GM21526 (cell line): ENCODE measurements at regions not wholly inside any gene's neighbourhood (a gene's known extent, or its start where the extent isn't known, plus 50 kb on each side); places are given as distances from the start of the nearest gene placed in this dataset.
"Not testable (repeated sequence)": the region's sequence is repeated elsewhere in the genome, so short reads cannot be mapped to it uniquely, and the experiment has no call there.

Experiments
- ATAC-seq: cut with Tn5 transposase; IDR thresholded peaks from one replicate; pipeline ENCODE4 v1.9.1; 2021; ENCODE audit warnings: moderate library complexity; ENCODE audit not compliant: unreplicated experiment, low FRiP score

DNA sequence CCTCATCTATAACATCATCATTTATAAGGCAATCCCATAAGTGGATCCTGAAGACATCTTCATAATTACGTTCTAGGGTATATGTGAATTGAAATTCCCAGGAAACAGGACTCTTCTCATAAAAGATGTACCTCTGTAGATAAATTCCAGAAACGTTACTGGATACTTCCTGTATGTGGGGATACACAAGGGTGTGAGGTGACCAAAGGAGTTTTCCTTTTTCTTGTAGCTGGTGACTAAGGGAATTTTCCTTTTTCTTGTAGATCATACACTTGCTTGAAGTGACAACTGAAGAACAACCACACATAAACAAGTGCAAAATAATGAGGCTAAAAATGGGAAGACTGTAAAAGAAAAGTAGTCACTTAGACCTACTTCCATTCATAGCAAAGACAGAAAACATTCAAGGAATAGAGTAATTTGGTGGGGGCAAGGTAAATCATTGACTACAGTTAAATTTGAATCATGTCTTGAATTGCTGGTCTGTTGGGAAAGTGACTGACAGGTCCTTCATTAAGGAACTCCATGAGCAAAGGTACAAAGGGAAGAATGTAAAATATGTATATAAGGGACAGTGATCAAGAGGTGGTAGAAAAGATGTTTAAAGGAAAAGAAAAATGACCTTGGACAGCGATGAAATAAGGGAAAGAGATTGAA is 53.2 kb upstream of the UBE2E3 start:
- no peak for ATAC-seq

DNA sequence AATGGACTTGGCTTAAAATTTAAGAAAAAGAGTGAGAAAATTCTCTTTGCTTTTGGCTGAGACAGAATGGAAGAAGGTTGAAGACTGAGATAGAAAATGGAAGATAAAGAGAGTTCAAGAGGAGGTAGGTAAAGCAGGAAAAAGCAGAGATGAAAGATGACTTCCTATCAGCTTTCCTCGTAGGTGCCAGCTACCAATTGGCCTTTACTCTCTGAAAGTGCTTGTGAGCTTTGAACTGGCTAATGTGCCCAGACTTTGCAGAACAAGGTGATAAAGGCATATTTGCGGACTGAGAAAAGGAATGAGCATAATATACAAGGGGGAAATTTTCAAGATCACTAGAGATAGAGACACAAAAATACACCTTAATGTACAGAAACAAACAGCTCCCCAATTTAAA is 54.7 kb upstream of the UBE2E3 start:
- ATAC-seq, result no peak

DNA sequence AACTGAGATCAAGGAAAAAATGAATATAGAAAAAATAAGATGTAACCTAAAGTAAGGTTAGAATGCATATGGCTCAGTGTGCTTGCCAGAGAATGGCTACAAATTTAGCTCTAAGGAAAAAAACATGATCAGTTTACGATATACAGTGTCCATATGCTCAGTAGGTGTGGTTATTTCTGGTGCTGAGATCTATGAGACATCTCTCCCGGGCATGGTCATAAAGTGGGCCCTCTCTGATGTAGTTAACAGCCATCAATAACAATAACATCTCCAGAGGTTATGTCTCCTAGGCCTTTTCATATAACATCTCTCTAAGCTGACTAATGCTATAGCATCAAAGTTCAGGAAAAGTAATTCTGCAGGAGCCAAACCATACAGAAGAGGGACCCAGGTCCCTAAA is 56.3 kb upstream of the UBE2E3 start:
- ATAC-seq, result no peak

DNA sequence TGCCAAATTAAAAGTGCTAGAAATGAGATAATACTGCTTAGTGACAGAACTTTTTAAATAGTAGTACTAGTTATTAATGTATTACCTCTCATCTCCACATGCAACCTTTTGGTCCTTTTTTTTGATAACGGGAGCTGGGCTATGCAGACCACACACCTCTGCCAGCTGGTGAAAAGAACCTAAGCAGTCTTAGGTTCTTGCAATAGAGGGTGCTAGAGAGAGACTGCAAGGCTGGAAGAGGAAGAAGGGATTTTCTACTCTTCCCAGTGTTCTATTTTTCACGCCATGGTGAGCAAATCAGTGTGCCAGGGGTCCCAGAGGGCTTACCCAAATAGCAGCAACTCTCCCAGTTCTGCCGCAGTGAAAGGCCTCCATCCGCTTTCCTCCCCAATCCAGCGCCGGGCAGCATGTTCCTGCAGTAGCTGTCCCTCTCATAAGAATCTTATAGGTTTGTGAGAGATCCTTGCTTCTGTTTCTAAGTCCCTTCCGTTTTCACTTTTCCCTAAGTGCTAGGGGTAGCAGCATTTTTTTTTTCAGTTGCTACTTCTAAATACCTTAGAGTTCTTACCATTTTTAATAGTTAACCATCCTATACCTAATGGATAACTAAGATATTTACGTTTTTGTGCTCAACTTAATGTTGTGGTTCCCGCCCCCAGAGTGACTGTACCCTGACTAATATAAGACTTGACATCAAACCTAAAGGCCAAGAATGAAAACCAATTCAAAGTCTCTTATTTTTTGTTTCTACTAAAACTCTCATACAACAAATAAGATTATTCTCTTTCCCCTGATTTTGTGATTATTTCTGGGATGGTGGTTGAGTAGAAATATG is 69.4 kb upstream of the UBE2E3 start:
- ATAC-seq, result no peak

DNA sequence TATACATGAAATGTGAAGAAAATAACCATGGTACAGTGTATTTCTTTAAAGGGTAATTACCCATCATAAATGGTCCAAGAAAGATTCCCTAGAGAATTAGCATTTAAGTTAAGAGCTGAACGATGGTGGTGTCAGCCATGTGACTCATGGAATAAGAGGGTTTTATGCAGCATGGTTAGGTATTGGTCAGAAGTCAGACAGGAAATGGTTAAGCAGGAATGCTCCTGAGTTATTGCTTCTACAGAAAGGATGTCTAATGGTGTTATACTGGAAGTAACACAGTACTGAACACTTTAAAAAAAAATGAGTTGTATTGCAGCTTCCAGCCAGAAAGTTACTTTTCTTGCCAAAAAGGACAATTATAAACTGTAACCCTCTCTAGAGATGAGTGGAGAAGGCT is 72.7 kb upstream of the UBE2E3 start:
- ATAC-seq, result no peak

DNA sequence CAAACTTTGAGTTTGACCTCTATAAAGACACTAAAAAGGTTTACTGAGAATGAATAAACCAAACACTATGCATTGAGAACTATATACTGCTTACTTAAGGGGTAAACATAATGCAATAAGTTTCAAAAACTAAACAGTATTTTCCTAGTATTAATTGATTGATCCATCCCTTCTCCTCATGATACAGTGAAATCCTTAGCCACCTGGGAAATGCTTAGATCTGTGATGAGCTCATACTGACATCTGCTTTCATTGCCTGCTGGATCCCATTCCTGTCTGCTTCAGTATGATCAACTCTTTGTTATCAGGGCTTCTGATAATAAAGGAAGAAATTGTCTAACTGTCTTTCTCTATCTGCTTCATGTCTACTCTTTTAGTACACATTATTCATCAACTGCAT is 74.9 kb upstream of the UBE2E3 start:
- no peak for ATAC-seq

DNA sequence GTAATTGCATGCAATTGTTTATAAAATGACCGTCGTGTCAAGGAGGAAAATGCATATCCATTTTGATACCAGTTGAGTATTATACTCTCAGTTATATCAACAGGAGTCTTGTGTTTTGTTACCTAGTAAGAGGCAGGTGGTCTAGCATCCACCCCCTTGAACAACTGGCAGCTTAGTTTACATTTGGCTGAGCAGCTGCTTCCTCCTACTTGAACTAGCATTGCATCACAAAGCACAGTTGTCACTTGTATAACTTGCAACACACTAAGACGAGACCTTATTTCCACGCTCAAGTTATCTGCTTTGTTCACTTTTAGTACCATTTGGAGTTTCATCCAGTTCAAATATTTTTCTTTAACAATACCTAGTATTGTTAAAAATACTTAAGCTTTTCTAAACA is 75.4 kb upstream of the UBE2E3 start:
- no peak for ATAC-seq

DNA sequence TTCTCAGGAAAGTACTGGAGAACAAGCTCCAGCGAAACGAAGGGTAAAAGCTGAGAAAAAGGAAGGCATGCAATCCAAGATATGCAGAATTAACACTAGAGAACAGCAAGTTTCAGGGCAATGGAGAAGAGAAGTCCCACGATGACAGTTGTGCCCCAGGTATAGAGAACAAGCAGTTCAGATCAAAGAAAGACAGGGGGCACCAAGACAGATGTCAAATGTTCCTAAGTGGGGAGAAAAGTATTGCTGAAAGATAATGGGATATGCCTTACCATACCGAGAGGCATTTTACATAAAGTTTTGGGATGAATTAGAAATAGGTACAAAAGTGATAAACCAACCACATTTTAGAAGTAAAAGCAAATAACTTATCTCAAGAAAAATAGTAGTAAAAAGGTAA is 79.1 kb upstream of the UBE2E3 start:
- ATAC-seq, result no peak

DNA sequence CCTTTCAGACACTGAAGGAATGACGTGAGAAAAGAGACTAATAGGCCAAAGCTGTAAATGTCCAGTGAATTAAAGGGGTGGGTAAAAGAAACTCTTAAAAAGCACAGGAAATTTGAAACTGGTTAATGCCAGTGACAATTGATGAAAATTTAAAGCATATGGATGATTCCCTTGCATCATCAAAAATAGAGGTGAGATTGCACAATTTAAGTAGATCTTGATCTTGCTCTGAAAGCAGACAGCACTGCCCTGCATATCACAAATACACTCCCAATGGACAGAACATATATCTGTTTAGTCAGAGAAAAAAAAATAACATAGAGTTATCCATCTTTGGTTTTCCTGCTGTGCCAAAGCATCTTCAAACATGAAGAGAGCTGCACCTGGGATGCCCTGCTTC is 86.7 kb upstream of the UBE2E3 start:
- no peak for ATAC-seq

DNA sequence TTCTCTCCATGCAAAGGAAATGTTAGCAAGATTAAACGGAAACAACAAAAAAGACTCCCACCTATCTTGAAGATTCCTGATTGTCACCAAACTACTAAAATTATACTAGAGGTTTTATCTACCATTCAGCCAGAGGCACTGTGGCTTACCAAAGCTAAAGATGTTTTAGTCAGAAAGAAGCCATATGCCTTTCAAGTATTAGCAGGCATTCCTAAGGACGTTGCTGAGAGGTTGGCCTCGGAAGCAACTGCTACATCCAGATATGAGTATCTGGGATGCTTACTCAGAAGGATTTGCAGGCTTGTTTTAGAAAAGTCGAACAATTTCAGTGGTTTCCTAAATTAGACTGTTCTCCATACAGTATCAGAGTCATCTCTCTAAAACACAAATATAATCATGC is 88.3 kb upstream of the UBE2E3 start:
- no peak for ATAC-seq

DNA sequence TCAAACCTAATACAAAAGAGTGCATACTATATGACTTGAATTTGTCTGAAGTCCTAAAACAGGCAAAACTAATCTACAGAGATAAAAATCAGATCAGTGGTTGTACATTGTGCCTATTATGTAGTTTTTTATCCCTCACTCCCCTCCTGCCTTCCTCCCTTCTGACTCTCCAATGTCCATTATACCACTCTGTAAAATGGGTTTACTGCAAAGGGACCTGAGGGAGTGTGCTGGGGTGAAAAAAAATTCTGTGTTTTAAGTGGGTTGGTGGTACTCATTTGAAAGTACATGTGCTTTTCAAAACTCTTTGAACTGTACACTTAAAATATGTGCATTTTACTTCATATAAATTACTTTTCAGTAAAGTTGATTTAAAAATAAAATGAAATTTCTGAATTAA is 89.0 kb upstream of the UBE2E3 start:
- ATAC-seq, result no peak

DNA sequence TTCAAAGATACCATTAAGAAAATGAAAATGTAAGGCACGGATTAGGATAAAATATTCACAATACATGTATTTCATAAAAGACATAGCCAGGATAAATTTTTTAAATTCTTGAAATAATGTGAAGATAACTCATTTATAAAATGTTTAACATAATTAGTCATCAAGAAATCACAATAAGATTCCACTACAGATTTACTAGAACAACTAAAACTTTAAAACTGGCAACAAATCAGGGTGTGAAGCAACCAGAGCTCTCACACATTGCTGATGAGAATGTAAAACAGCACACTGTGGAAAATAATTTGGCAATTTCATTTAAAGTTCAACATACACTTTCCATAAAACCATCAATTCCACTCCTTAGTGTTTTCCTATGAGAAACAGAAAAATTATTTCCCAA is 89.6 kb upstream of the UBE2E3 start:
- no peak for ATAC-seq

DNA sequence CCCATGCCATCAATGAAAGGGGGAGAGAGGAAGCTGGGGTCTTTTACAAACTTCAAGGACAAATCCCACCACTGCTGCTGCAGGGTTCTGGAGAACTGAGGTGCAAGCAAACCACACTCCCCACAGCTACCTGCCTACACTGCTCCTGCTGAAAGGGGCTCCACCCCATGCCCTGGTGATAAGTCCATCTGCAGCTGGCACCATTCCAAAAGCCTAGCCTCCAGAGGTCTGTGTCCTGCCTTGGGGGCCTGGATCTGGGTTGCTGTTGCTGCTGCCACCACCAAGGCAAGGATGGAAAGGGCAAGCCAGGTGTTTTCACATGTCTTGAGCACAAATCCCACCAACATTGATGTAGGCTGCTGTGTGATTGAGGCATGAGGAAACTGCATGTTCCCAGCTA is 97.4 kb upstream of the UBE2E3 start:
- no peak for ATAC-seq

DNA sequence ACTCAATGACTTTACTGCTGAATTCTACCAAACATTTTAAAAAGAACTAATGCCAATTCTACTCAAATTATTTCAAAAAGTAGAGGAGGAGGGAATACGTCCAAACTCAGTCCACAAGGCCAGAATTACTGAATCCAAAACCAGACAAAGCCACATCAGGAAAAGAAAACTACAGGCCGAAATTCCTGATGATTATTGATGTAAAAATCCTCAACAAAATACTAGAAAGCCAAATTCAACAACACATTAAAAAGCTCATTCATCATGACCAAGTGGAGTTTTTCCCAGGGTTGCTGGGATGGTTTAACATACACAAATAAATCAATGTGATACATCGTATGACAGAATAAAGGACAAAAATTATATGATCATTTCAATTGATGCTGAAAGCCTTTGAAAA is 103.9 kb upstream of the UBE2E3 start:
- no peak for ATAC-seq

DNA sequence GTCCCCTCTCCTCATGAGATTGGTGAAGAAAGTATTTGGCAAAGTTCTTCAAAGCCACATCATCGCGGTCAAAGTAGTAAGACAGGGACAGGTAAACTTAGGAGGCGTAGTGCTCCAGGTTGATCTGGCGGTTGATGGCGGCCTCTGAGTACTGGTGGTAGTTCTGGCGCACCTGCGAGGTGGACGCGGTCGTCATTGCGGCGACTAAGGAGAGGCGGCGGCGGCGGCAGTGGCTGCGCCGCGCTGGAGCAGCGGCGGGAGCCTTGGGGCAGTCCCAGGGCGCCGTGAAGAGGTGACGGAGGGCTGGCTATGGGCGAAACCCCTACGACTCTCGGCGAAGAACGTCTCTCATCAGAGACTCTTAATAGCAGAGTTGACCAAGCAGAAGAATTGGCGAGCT is 107.2 kb upstream of the UBE2E3 start:
- no peak for ATAC-seq

DNA sequence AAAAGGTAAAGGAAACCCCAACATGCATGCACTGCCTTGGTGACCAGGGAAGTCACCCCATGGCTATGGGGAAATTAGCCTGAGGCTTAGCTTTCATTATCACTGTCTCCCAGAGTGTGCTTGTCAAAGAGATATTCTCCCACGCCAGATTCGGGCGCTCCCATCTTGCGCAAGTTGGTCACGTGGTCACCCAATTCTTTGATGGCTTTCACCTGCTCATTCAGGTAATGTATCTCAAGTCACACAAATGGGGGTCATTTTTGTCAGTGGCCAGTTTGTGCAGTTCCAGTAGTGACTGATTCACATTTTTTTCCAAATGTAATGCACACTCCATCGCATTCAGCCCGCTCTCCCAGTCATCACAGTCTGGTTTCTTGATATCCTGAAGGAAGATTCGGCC is 107.6 kb upstream of the UBE2E3 start:
- not testable (repeated sequence) for ATAC-seq

DNA sequence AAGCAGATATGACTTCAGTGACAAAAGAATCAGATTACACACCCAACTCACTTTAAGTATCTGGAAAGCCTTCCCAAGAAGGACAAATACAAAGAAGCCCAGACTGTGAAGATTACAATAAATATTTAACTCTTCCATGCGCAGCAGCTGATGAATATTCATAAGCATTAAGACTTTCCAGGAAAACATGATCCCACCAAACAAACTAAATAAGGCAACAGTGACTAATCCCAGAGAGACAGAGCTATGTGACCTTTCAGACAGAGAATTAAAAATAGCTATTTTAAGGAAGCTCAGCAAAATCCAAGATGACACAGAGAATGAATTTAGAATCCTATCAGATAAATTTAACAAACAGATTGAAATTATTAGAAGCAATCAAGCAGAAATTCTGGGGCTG is 108.2 kb upstream of the UBE2E3 start:
- no peak for ATAC-seq

DNA sequence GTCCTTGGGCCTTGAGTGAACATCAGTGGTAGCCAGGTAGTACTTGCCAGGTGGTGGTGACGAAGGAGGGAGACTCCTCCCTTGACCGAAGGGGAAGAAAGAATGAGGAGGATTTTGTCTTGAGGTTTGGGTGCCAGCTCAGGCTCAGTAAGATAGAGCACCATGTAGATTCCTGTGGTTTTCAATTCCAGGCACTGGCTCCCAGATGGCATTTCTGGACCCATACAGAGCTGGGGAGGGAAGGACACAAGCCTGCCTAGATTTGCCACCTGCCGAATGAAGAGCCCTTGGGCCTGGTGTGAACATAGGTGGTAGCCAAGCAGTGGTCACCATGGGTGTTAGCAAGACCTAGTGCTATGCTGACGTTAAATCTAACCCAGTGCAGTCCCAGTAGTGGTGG is 108.8 kb upstream of the UBE2E3 start:
- no peak for ATAC-seq

DNA sequence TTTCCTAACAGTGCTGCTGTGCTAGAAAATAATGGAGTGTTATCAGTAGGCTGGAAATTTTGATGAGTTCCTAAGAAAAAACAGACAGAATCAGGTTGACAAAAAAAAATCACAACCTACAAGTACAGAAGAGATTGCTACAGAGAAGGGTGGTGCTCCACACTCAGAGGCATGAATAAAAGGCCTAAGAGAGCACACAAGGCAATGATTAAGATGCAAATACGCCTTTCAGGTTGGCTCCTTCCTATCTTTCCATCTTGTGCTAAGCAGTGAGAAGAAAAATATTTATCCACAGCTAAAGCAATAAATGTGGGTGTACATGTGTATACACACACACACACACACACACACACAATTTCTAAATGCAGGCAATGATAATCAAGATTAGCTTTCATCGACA is 130.6 kb upstream of the UBE2E3 start:
- ATAC-seq, result no peak

DNA sequence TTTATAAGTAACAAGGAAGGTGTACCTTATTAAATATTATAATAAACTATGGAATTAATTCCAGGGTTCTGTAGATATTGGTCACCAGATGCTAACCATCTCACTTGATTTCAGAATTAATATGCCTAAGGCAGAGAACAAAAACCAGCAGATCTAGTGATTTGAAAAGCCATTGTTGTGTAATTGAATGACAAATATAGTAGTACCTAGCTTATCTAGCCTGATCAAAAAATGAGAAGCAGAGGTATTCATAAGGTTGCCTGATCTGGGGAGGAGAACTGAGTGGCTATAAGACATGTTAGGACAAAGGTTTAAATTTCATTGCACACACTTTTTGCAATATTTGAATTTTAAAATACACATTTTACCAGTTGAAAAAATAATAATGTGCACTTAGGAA is 132.0 kb upstream of the UBE2E3 start:
- no peak for ATAC-seq

DNA sequence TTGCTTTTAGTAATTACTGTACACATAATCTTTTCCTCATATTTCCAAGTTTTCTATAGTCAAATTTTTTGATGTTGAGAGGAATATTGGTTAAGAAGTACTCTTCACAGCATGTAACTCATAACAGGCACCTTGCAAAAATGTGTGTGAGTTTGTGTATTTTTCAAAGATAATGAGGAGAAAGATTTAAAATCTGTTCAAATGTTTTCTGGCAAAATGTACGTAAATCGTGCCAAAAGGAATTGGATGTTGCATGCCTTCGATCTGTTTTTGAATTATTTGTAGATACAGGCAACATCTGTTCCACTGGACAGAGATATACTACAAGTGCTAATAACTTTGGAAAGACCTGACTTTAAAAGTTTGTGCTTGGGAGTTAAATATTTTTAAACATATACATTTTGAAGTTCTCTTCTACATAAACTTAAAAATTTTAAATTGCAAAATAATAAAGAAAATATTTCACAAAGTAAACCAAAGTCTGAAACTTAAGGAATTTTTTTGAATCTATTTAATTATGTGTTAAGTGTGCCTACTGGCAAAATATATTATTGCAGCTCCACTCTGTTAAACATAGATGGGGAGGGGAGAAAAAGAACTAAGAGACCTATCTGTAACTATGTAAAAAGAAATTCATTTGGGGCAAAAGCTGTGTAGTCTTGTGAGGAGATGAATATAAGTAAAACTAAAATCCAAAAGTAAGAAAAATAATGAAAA is 133.5 kb upstream of the UBE2E3 start:
- no peak for ATAC-seq

DNA sequence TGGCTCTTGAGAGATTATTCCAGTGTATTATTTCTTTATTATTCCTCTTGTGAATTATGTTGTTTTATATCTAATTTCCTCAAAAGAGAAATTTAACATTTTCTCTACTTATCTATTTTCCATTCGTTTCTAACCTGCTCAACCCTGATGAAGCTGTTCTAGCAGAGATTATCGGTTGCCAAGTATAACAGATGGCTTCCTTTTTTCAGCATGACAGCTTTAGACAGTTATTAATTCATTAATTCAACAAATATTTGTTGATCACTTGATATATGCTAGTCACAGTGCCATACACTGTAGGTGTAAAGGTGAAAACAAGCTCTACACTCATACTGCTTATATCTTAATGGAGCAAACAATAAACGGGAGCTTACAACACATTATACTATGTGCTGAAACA is 137.9 kb upstream of the UBE2E3 start:
- ATAC-seq, result no peak
